HCEC 1CT (cell line): ENCODE measurements at regions not wholly inside any gene's neighbourhood (a gene's known extent, or its start where the extent isn't known, plus 50 kb on each side); places are given as distances from the start of the nearest gene placed in this dataset.
"Not testable (repeated sequence)": the region's sequence is repeated elsewhere in the genome, so short reads cannot be mapped to it uniquely, and the experiment has no call there.

Experiments used
- DNase-seq: peaks from one replicate; pipeline ENCODE4 v3.0.0-alpha.2; 2017

DNA sequence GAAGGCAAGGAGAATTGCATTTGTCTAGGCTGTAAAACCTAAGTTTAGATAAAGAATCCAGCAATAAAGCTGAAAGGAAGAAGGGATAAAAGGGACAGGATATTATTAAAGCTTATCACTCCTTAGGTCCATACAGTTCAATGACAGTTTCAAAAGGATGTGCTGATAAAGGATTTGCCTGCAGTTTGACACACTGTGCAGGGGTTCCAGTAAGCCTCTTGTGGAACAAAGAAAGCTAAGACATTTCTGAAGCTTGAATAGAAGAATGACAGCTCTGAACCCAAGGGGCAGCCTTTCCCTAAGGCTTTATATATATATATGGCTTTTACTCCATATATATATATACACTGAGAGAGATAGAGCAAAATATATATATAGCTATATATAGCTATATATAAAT lies 276.8 kb upstream of the GRM3 start:
- no peak for DNase-seq

DNA sequence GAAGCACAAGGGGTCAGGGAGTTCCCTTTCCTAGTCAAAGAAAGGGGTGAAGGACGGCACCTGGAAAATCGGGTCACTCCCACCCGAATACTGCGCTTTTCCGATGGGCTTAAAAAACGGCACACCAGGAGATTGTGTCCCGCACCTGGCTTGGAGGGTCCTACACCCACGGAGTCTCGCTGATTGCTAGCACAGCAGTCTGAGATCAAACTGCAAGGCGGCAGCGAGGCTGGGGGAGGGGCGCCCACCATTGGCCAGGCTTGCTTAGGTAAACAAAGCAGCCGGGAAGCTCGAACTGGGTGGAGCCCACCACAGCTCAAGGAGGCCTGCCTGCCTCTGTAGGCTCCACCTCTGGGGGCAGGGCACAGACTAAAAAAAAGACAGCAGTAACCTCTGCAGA lies 303.3 kb upstream of the GRM3 start:
- DNase-seq, result not testable (repeated sequence)

DNA sequence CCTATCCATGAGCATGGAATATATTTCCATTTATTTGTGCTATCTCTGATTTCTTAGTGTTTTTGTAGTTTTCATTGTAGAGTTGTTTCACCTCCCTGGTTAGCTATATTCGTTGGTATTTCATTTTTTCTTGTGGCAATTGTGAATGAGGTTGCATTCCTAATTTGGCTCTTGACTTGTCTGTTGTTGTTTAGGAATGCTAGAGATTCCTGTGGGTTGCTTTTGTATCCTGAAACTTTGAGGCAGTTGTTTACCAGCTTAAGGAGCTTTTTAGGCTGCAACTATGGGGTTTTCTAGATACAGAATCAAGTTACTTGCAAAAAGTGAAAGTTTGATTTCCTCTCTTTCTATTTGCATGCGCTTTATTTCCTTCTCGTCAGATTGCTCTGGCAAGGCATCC lies 304.7 kb upstream of the GRM3 start:
- no peak for DNase-seq

DNA sequence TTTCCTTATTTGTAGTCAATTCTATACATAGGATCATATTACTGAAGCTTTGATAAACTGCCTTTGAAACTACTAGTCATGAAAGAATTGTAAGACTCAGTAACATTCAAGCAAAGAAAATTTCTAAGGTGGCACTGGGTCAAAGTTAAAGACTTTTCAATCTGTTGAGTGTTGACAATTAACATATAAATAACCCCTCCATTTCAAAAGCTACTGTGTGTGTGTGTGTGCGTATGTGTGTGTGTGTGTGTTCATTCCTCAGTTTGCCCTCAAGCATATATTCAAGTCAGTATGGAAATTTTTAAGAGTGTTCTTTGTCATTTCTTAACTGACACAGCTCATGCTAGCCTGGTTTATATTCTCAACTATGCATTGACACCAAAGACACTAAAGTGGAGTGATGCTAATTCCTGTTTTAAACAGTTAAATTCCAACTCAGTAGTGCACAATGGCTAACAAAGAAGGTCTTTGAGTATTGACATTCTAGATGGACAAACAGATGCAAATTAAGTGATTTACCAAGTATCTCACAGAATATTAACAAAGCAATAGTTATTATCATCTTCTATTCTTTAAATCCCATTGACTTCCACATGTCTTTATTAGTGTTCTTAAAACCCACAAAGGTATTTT lies 314.8 kb upstream of the GRM3 start:
- no peak for DNase-seq

DNA sequence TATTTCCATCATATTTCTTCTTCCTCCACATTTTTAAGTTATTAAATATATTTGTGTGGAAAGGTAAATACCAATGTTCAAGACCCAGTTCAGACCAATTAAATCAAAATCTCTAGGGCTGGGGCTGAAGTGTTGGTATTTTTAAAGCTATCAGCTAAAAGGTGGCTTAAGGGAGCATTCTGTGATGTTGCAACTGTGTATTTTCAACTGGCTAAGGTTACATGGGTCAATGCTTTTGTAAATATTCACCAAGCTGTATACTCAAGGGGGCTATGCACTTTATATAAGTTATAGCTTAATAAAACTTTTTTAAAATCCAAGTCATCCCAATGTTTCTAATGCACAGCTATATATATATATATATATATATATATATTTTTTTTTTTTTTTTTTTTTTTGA lies 316.9 kb upstream of the GRM3 start:
- DNase-seq, result no peak

DNA sequence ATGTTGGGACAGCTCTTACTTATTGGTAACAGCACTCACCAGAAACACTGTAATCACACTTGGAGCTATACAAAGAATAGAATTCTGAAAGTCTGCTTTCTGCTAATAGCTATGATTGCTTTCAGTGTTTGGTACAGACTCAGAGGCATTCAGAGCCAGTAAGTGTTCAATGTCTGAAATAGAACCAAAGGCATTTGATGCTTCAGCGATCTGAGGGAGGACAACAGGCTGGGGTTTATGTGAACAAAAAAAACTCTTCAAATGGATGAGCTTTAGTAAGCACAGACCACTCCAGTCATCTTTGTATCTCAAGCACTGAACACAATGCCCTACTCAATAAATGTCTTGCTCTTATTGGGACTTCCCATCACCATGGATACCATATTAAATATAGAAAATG lies 322.8 kb upstream of the GRM3 start:
- DNase-seq, result no peak

DNA sequence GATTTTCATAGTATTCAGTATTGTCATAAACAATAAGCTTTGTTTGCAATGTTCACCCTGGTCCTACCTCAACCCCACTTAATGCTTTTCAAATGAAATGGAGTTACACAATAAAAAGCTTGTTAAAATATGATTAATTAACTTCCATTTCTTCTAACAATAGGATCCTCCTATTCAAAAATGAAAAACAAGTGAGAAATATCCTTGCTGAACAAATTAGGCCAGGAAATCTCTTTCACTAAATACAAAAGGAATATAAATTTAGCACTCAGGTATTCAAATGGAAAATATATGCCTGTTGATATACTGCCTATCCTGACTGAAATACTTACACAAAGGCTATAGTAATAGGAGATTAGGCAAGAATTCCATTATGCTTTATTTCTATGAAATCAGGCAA lies 323.4 kb upstream of the GRM3 start:
- DNase-seq, result no peak

DNA sequence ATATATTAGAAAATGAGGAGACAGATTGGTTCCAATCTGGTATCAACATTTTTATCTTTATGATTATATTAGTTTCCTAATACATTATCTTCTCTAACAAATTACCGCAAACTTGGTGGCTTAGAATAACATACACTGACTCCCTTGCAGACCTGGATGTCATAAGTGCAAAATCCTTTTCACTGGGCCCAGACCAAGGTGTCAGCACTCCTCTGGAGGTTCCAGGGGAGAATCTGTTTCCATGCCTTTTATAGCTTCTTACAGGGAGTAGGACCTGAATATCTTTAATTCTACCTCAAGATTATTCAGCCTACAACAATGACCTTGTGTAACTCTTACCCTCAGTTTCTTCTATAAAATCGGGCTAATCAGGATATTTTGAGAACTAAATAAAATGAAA lies 329.9 kb upstream of the GRM3 start:
- DNase-seq, result no peak

DNA sequence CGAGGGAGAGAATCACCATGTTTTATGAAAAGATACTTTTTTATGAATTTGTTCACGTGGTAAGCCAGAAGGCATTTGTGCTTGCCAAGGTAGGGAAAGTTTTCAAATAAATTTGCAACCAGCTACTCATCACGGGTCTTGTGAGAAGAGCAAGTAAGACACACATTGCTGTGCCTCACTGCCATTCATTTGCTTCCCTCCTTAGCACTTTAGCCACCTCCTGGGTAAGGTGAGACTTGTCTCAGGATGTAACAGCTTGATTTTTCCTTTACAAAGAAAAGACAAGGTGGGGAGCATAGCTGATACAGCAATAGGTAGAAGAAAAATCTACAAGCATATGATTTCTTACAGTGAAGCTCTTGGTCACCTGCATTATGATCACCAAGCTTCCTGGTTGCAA lies 342.4 kb upstream of the GRM3 start:
- no peak for DNase-seq

DNA sequence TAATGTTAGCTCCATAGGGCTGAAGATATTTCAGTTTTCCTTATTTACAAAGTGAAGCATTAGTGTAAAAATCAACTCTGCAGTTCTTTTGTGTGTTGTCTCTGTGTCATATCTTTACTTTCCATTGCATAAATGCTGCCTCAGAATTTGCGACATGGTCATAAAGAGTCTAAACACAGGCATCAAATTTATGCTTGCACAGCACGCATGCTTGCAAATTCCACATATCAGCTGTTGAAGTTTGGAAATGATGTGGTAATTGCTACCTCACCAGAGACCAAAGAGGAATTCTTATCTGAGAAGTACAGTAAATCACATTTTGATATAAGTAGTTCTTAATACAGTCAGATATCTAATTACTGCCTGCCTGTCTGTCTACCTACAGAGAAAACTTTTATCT lies 348.2 kb upstream of the GRM3 start:
- DNase-seq, result no peak

DNA sequence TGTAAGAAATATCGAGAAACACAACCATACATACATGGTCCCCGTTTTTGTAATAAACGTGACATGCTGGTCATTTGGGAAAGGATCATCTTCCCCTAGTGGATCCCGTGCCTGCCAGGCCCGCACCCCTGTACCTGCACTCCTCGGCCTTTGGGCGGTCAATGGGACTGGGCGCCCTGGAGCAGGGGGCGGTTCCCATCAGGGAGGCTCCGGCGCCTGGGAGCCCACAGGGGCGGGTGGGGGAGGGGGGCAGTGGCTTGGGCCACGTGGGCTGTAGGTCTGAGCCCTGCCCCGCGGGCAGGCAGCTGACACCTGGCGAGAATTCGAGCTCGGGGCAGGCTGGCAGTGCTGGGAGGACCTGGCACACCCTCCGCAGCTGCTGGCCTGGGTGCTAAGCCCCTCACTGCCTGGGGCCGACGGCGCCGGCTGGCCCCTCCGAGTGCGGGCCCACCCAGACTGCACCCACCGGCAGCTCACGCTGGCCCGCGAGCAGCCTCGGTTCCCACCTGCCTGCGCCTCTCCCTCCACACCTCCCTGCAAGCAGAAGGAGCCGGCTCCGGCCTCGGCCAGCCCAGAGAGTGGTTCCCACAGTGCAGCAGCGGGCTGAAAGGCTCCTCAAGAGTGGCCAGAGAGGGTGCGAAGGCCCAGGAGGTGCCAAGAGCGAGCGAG lies 361.6 kb upstream of the GRM3 start:
- no peak for DNase-seq

DNA sequence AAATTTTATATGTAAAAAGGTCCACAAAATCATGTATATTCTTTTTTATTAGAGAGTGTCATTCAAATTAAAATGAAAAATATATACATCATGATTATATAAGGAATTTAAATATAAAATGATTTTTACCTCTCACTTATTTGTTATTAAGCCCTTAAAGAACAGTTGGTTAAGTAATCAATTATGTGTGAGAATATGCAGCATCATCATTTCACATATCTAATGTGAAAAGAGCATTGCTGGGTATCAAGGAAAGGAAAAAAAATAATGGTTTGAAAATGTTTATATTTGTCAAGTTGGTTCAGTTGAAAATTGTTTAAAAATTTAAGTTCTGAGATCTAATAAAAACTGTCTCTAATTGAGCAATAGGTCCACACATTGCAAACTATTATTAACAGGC lies 363.6 kb upstream of the GRM3 start:
- no peak for DNase-seq

DNA sequence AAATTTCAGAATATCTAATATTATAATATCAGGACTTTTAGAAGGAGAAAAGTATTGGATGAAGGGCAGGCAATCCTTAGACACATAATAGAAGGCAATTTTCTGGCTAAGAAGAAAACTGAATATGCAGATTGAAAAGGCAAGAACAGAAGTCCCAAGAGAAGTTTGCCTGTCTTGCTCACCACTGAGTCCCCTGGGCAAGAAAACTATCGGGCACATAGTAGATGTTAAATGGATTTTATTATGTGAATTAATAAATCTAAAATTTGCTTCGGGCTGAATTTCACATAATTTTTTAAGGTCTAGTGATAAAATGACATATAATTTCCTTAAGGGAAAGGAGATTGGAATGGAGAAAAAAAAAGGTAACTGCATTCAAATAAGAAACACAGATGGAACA lies 380.9 kb upstream of the GRM3 start:
- no peak for DNase-seq

DNA sequence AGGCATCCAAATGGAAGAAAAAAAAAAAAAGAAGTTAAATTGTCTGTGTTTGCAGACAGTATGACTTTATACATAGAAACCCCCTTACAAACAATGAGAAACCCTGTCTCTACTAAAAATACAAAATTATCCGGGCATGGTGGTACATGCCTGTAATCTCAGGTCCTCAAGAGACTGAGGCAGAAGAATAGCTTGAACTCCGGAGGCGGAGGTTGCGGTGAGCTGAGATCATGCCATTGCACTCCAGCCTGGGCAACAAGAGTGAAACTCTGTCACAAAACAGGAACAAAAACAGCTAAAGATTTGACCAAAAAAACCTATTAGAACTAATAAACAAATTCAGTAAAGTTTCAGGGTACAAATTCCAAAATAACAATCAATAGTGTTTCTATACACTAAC lies 385.8 kb upstream of the GRM3 start:
- no peak for DNase-seq

DNA sequence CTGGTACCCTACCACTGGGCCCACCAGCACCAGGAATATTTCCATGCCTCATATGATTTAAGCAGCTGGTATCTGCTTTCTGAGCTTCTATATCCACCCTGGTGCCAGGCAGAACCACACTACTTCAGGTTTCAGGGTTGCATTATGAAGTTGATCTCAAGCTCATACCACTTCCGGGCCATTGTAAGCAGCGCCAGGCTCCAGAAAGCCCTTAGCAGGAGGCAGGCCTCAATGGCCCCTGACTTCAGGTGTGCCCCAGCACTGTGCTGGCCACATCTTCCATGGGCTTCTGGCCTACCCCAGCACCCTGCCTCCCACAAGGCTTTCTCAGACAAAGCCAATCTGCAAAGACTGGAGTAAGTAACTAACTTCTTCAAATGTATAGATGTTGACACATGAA lies 391.3 kb upstream of the GRM3 start:
- DNase-seq, result no peak

DNA sequence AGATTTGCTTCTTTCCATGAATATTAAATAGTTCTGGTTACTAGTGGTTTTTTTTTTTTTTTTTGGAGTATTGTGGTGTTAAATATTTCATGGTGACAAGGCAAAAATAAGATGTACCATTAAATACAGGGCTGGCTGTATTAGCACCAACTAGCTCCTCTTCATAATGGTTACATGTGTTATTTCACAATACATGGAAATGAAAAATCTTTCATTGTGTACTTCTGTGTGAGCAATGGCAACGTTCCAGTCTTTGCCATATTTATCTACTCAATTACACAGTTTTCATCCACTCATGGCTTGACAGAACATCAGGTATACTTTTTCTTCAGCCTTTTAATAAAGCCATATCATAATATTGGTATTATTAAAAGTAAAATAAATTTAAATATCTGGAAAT lies 394.7 kb upstream of the GRM3 start:
- no peak for DNase-seq

DNA sequence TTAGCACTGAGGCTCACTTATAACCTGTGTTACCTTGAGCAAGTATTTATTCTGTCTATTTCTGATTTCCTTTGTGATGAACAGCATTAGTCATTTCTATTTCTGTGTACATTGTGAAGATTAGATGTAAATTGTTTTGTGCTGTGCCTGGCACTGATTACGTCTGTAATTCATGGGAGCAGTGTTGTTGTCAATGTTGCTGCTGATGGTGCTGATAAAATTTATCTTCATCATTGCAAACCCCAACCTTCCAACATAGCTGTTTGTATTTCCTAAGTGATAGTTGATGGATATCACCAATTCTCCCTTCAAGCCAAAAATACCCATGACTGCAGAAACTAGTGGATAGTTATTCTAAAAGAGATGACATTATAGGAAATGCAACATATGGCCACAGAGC lies 400.5 kb upstream of the GRM3 start:
- DNase-seq, result no peak

DNA sequence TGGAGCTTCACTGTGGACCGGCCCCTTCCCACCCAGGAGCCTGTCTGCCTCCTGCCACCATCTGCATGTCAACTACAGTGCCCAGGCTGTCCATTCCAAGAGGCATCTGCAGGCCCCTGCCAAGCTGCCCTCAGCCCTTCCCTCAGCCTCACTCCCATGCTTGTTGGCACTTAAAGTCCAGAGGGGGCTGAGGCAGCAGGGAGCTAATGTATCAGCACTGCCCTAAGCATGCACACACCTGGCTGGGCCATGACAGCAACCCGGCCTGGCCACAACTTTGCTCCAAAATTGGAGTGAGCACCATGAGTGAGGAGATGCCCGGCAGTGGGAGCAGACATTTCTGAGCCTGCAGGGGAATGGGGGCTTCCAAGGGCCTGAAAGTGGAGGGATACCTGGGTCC lies 417.5 kb upstream of the GRM3 start:
- DNase-seq, result no peak

DNA sequence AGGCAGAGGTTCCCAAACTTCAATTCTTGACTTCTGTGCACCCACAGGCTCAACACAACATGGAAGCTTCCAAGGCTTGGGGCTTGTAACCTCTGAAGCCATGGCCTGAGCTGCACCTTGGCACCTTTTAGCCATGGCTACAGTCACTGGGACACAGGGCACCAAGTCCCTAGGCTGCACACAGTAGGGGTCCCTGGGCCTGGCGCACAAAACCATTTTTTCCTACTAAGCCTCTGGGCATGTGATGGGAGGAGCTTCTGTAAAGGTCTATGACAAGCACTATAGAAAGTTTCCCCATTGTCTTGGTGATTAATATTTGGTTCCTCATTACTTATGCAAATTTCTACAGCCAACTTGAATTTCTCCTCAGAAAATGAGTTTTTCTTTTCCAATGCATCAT lies 420.9 kb upstream of the GRM3 start:
- DNase-seq, result no peak

DNA sequence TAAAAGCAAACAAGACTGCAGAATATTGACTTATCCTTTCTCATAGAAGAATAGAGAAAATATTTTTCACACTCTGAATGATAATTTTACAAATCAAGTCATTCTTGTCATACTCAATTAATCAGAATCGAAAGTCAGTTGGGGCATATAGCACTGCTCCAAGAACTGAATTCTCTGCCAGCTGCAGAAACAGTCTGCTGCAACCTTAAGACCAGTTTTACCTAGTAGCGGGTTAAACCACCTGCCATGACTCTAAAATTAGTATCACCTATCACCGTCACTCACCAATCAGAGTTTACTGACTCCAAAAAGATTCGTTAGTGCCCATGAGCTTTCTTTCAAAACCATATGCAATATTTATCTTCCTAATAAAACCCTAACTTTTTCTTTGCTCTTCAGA lies 429.0 kb upstream of the GRM3 start:
- DNase-seq, result no peak

DNA sequence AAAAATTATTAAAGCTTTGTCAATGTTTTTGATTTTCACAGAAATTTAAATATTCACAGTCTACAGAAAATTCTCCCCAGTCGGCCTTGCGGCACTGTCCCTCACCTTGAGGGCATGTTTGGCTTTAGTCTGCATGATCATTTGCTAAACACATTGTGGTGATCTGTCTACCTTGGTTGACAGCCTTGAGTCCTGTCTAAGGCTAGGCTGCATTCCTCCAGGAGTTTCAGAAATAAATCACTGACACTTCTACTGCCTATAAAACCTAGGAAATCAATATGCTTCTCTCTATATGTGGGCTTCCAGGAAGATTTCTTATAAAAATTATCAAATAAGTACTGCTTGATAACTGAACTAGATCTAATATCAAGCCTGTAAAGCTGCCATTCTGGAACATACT lies 430.7 kb upstream of the GRM3 start:
- DNase-seq, result no peak

DNA sequence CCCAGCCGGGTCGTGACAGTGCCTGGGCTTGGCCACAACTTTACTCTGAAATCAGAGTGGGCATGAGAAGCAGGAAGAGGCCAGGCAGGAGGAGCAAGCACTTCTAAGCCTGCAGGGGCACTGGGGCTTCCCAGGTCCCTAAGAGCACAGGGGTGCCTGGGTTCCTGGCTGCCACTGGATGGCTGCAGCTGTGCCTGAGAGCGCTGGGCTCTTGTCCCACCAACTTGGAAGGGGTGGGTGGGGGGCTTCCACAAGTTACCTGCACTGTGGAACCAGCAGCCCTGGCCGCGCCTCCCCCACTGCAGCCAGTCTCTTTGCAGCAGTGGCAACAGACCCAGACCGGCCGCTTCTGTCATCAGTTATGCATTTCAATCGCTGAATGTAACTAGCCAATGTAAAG lies 434.7 kb upstream of the GRM3 start:
- no peak for DNase-seq

DNA sequence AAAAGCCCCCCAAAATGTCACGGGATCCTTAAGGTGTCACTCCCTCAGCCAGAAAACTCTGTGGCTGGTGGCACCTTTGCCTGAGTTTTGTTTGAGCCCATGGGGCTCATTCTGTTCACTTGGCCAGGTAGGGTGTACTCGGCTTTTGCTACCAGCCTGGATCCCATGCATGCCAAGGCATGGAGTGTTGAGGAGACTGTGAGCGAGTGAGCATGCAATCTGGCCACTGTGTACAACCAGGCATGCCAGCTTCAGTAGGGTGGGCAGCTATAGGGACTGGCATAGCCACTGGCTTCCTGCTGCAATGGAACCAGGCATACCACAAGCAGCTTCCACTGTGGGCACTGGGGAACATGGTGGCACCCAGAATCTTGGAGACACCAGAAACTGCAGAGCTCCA lies 436.0 kb upstream of the GRM3 start:
- no peak for DNase-seq

DNA sequence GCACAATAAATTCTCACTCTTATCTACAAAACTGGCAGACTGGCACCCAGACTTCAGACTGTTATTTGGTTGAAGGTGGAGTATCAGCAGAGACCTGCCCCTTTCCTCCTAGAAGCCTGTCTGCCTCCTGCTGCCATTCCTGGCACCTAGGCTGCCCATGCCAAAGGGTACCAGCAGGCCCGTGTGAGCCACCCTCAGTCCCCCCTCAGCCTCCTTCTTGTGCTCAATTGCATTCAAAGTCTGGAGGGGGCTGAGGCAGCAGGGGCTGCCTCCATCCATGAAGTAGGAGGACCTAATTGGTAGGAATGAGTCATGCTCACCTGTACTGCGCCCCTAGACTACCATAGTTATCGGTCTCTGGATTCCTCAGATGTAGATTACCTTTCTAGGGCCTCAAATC lies 440.9 kb upstream of the GRM3 start:
- DNase-seq, result no peak

DNA sequence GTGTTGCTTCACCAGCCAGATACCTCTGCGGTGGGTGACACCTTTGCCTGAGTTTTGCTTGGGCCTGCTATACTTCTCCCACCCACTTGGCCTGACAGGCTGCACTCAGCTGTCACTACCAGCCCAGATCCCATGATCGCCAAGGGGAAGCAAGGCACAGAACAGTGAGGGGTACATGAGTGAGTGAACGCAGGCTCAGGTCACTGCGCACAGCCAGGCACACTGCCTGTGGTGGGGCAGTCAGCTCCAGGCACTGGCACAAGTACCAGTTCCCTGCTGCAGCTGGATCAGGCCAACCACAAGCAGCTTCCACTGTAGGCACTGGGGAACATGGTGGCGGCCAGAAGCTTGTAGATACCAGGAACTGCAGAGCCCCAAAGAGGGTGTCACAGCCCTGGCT lies 441.9 kb upstream of the GRM3 start:
- DNase-seq, result no peak
